ENCODE measurements at regions not wholly inside any gene's neighbourhood (a gene's known extent, or its start where the extent isn't known, plus 50 kb on each side); places are given as distances from the start of the nearest gene placed in this dataset.

DNA sequence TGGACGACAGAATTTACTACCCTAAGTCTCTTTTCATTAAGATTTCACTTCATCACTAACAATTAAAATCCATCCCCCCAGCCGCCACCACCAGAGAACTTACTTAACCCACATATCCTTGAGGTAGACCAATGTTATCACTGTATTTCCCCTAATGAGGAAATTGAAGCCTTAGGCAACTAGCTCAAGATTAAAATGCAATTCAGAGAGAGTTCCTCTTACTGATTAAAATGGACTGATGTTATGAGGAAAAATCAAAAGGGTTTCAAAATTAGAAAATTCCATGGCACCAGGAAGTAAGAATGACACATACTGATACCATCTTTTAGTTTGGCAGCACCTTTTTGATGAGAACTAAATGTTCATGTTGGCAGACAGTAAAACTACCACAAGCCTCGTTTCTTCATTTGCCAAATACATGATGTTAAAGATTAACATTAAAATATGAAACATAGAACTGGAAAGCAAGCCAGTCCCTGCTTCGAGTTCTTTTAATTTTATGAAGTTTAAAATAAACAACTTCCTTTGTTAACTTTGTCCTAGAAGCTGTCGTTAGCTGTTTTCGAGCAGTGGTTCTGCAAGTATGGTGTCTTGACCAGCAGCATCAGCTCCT lies 69.3 kb upstream of the CCDC160 start:
- H3K27me3 Mint-ChIP-seq (ENCODE audit: insufficient read depth), result peaks cover 4% of the 10 kb centered on the region; the same call in 1 of the 2 replicates
- H3K36me3 Mint-ChIP-seq (ENCODE audit: low read depth), result no peaks in the 10 kb centered on the region
- H3K4me1 Mint-ChIP-seq (ENCODE audit: low read depth), result no peaks in the 10 kb centered on the region
- no peak overlapping the region for H3K27ac Mint-ChIP-seq
- H3K9me3 Mint-ChIP-seq, result peaks cover 4% of the 10 kb centered on the region; the same call in 1 of the 2 replicates
- TF ChIP-seq, protein P1, sequence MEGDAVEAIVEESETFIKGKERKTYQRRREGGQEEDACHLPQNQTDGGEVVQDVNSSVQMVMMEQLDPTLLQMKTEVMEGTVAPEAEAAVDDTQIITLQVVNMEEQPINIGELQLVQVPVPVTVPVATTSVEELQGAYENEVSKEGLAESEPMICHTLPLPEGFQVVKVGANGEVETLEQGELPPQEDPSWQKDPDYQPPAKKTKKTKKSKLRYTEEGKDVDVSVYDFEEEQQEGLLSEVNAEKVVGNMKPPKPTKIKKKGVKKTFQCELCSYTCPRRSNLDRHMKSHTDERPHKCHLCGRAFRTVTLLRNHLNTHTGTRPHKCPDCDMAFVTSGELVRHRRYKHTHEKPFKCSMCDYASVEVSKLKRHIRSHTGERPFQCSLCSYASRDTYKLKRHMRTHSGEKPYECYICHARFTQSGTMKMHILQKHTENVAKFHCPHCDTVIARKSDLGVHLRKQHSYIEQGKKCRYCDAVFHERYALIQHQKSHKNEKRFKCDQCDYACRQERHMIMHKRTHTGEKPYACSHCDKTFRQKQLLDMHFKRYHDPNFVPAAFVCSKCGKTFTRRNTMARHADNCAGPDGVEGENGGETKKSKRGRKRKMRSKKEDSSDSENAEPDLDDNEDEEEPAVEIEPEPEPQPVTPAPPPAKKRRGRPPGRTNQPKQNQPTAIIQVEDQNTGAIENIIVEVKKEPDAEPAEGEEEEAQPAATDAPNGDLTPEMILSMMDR (IDR thresholded peaks at IDR 0.05), result no peak
- no peak overlapping the region for H3K4me3 Mint-ChIP-seq
- no peak for DNase-seq

DNA sequence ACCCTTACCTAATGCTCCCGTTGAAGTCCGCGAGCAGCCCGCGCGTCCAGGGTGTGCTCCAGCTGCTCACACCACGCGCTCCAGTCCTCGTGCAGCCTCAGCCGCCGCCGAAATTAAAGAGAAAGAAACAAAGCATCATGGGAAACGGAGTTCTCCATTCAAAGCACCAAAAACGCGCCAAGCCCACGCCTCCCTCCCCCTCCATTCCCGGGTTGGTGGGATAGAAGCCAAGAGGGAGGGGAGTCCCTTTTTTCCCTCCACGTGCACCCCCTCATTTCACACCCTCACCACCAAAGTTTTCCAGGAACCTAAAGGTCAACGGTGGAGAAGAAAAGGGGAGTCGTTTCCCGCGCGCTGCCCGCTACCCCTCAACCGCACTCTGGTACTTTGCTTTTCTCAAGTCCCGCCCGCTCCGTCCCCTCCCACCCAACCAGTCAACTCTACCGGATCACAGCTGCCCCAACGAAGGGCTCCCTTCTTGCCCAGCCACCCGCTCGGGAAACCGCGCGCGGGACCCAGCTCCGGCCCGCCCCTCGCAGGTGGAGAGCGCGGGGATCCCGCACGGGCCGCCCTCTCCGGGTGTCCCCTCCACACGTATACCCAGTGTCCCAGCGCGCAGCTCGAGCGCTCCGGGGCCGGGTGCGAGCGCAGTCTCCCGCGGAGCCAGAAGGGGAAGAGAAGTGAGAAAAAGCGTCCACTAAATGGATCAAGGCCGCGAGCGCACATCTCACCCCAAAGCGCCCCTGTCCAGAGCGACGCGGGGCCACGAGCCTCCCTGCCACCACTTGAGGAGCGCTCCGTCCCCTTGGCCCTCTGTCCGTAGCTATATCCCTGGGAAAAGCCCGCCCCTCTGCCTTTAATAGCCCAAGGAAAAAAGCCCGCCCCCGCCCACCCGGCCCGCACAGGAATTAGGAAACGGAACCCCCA lies 65.1 kb upstream of the CCDC160 start:
- H3K4me3 Mint-ChIP-seq, result no peak overlapping the region; the same call in 1 of the 2 replicates
- no peaks in the 10 kb centered on the region for H3K9me3 Mint-ChIP-seq
- H3K4me1 Mint-ChIP-seq (ENCODE audit: low read depth), result no peaks in the 10 kb centered on the region
- no peaks in the 10 kb centered on the region for H3K36me3 Mint-ChIP-seq (ENCODE audit: low read depth)
- H3K27ac Mint-ChIP-seq, result no peak overlapping the region
- TF ChIP-seq, protein P1 (IDR thresholded peaks at IDR 0.05), result no peak
- peaks cover 13% of the 10 kb centered on the region; the same call in 1 of the 2 replicates for H3K27me3 Mint-ChIP-seq (ENCODE audit: insufficient read depth)
- no peak for DNase-seq

DNA sequence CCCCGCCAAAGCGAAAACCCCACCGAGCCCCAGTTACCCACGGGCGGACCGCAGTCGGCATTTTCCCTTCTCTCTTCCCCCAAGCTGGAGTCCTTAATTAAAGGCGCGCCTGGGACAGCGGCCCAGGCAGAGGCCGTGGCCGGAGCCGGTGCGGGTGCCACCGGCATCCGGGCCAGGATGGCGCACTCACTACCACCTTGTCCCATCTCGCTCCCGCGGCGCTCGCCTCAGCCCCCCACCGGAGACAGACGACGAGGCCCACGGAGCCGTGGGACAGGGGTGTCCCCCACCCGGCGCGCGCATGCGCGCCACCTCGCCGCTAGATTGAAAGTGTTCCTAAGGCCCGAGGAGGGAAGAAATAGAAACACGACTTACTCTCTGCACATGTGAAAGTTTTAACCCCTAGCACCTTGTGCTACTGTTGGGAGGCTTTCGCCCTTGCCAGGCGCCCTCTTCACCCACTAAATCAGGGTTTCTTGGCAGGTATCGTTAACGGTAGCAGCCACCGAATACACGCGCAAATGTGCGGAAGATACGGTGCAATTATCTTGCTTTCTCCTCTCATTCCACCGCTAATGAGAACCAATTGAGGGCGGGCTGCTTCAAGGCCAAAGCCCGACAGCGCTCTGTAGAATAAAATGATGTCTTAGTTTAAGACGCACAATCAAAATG lies 64.3 kb upstream of the CCDC160 start:
- H3K27me3 Mint-ChIP-seq (ENCODE audit: insufficient read depth), result peaks cover 13% of the 10 kb centered on the region; the same call in 1 of the 2 replicates
- TF ChIP-seq, protein P1 (IDR thresholded peaks at IDR 0.05), result no peak
- DNase-seq, result no peak
- H3K4me1 Mint-ChIP-seq (ENCODE audit: low read depth), result no peaks in the 10 kb centered on the region
- no peaks in the 10 kb centered on the region for H3K36me3 Mint-ChIP-seq (ENCODE audit: low read depth)
- no peak overlapping the region for H3K27ac Mint-ChIP-seq
- H3K9me3 Mint-ChIP-seq, result no peaks in the 10 kb centered on the region
- peak overlapping the region; percentile 37; the same call in 1 of the 2 replicates for H3K4me3 Mint-ChIP-seq

DNA sequence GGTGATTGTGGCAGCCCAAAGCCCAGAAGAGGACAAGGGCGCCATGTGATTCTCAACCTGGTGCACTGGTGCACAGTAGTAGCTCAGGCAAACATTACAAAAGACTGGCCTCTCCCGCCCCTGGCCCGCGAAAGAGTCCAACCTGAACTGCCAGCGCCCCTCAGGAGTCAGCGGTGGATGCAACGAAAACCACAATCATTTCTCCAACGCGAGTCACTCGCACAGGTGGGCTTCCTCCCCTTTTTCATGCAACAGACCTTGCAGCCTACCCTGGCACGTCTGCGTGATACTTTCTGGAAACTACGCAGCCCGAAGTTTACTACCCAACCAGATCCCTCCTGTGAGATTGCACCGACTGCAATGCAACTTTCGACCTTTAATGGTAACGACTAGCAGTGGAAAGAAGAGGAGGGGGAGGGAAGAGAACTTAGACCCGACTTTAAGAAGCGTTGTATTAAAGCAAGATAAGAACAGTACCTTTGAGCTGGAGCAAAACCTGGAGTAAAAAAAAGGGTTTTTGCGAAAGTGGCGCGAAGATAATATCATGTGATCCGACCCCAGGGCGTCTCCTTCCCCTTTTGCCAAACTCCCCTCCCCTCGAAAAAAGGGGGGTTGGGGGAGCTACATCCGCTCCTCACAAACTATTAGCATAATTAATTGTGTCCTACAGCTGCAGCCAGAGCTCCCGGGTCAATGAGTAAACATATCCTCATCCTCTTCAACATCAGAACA lies 63.3 kb upstream of the CCDC160 start:
- Mint-ChIP-seq H3K4me1 (ENCODE audit: low read depth) (no peaks in the 10 kb centered on the region), H3K27me3 (ENCODE audit: insufficient read depth) (peaks cover 13% of the 10 kb centered on the region; the same call in 1 of the 2 replicates), H3K36me3 (ENCODE audit: low read depth) (no peaks in the 10 kb centered on the region), H3K9me3 (no peaks in the 10 kb centered on the region), H3K27ac (no peak overlapping the region), H3K4me3 (no peak overlapping the region)
- DNase-seq, result no peak
- TF ChIP-seq, protein P1 (IDR thresholded peaks at IDR 0.05), result no peak

DNA sequence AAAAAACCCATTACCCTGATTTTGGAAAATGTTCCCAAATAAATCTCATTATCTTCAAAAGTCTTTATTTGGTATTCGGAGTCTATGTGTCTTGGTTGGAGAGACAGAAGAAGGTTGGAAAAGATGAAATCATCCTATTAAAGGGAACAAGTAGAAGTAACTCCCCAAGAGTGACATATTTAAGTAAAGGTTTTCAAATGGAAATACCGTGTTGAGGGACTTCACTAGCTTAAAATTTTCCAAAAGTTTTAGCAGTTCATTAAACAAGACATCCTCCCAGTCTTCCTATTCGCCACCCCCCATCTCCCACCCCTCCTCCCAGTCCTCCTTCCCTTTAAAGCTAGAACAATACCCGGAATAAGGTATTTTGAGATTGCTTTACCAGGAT lies 62.7 kb upstream of the CCDC160 start:
- H3K27me3 Mint-ChIP-seq (ENCODE audit: insufficient read depth), result peaks cover 13% of the 10 kb centered on the region; the same call in 1 of the 2 replicates
- H3K4me3 Mint-ChIP-seq, result no peak overlapping the region
- DNase-seq, result no peak
- TF ChIP-seq, protein P1 (IDR thresholded peaks at IDR 0.05), result no peak
- H3K36me3 Mint-ChIP-seq (ENCODE audit: low read depth), result no peaks in the 10 kb centered on the region
- no peaks in the 10 kb centered on the region for H3K4me1 Mint-ChIP-seq (ENCODE audit: low read depth)
- no peaks in the 10 kb centered on the region for H3K9me3 Mint-ChIP-seq
- no peak overlapping the region for H3K27ac Mint-ChIP-seq
